ENCODE measurements at regions not wholly inside any gene's neighbourhood (a gene's known extent, or its start where the extent isn't known, plus 50 kb on each side); places are given as distances from the start of the nearest gene placed in this dataset.

- Histone ChIP-seq H3K4me1 (ENCODE audit: control insufficient read depth, insufficient read depth, low read length) (no peaks in the 10 kb centered on the region; the same call in none of the 2 replicates), H3K9me3 (ENCODE audit: control insufficient read depth, insufficient read depth, low read depth, low read length) (no peaks in the 10 kb centered on the region), H3K27me3 (ENCODE audit: control insufficient read depth, insufficient read depth, low read length) (no peaks in the 10 kb centered on the region), H3K36me3 (ENCODE audit: control insufficient read depth, insufficient read depth, low read length) (no peaks in the 10 kb centered on the region), H3K4me3 (ENCODE audit: low read depth in 2 of 2, low read length in 2 of 2) (no peak overlapping the region), H3K27ac (ENCODE audit: low read length) (no peak overlapping the region)
- ATAC-seq (no peak), DNase-seq (ENCODE audit: low read depth, low spot score) (no peak)
- TF ChIP-seq POLR2AphosphoS5 (IDR thresholded peaks at IDR 0.05; ENCODE audit: low read depth, low read length) (no peak), CTCF (IDR thresholded peaks at IDR 0.05) (no peak), SIN3A (IDR thresholded peaks at IDR 0.05; ENCODE audit: borderline replicate concordance, insufficient read depth, low read depth, low read length) (no peak), TCF7L2 (IDR thresholded peaks at IDR 0.05; ENCODE audit: low read depth, low read length) (no peak)
- TF ChIP-seq, protein P1, sequence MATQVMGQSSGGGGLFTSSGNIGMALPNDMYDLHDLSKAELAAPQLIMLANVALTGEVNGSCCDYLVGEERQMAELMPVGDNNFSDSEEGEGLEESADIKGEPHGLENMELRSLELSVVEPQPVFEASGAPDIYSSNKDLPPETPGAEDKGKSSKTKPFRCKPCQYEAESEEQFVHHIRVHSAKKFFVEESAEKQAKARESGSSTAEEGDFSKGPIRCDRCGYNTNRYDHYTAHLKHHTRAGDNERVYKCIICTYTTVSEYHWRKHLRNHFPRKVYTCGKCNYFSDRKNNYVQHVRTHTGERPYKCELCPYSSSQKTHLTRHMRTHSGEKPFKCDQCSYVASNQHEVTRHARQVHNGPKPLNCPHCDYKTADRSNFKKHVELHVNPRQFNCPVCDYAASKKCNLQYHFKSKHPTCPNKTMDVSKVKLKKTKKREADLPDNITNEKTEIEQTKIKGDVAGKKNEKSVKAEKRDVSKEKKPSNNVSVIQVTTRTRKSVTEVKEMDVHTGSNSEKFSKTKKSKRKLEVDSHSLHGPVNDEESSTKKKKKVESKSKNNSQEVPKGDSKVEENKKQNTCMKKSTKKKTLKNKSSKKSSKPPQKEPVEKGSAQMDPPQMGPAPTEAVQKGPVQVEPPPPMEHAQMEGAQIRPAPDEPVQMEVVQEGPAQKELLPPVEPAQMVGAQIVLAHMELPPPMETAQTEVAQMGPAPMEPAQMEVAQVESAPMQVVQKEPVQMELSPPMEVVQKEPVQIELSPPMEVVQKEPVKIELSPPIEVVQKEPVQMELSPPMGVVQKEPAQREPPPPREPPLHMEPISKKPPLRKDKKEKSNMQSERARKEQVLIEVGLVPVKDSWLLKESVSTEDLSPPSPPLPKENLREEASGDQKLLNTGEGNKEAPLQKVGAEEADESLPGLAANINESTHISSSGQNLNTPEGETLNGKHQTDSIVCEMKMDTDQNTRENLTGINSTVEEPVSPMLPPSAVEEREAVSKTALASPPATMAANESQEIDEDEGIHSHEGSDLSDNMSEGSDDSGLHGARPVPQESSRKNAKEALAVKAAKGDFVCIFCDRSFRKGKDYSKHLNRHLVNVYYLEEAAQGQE (IDR thresholded peaks at IDR 0.05; ENCODE audit: insufficient read depth in 1 of 2, low read depth in 2 of 2, low read length in 1 of 2), result no peak
- in situ Hi-C loops (cut with HindIII; ENCODE audit: low pct_unique_long_range_greater_than_20kb, low sequenced_read_pairs) (no loop called here), intact Hi-C loops (cut with micrococcal nuclease; ENCODE audit: unreplicated experiment) (no loop called here)
- POLR2A ChIA-PET, result no interaction called here
- CTCF ChIA-PET, result no interaction called here
- BruUV-seq (replicated peaks), result no TSS peak
Observed at GRCh38 chr2:12552092-12552491, 164.6 kb upstream of the TRIB2 start.

- H3K27me3 ChIP-seq (ENCODE audit: control insufficient read depth, insufficient read depth, low read length), result no peaks in the 10 kb centered on the region
- DNase-seq (ENCODE audit: low read depth, low spot score) (no peak), ATAC-seq (no peak)
- H3K9me3 ChIP-seq (ENCODE audit: control insufficient read depth, insufficient read depth, low read depth, low read length), result no peaks in the 10 kb centered on the region
- BruUV-seq (replicated peaks), result no TSS peak
- H3K27ac ChIP-seq (ENCODE audit: low read length), result 0 out of 2 replicates have a peak overlapping the region, but pooled peaks have one; percentile 12
- CTCF ChIA-PET, result no interaction called here
- in situ Hi-C loops (cut with HindIII; ENCODE audit: low pct_unique_long_range_greater_than_20kb, low sequenced_read_pairs), result no loop called here
- POLR2A ChIA-PET, result no interaction called here
- H3K4me1 ChIP-seq (ENCODE audit: control insufficient read depth, insufficient read depth, low read length), result no peaks in the 10 kb centered on the region; the same call in none of the 2 replicates
- no peaks in the 10 kb centered on the region for H3K36me3 ChIP-seq (ENCODE audit: control insufficient read depth, insufficient read depth, low read length)
- TF ChIP-seq, protein P1 (IDR thresholded peaks at IDR 0.05; ENCODE audit: insufficient read depth in 1 of 2, low read depth in 2 of 2, low read length in 1 of 2), result no peak
- no peak for TF ChIP-seq SIN3A (IDR thresholded peaks at IDR 0.05; ENCODE audit: borderline replicate concordance, insufficient read depth, low read depth, low read length)
- no peak for TF ChIP-seq TCF7L2 (IDR thresholded peaks at IDR 0.05; ENCODE audit: low read depth, low read length)
- no peak for TF ChIP-seq POLR2AphosphoS5 (IDR thresholded peaks at IDR 0.05; ENCODE audit: low read depth, low read length)
- no peak for TF ChIP-seq CTCF (IDR thresholded peaks at IDR 0.05)
- no peak overlapping the region for H3K4me3 ChIP-seq (ENCODE audit: low read depth in 2 of 2, low read length in 2 of 2)
- intact Hi-C loops (cut with micrococcal nuclease; ENCODE audit: unreplicated experiment), result no loop called here
Observed at GRCh38 chr2:12554224-12555011, 162.3 kb upstream of the TRIB2 start.

Data from Panc1 (cell line).